Kidney capillary endothelial cell (primary cell): ENCODE measurements at regions not wholly inside any gene's neighbourhood (a gene's known extent, or its start where the extent isn't known, plus 50 kb on each side); places are given as distances from the start of the nearest gene placed in this dataset.
A peak's percentile ranks its signal among the peaks of the same experiment; 100 is the strongest.

Experiments
- DNase-seq: peaks from one replicate; pipeline ENCODE4 v3.0.0-alpha.2; 2018; ENCODE audit warnings: low spot score

- DNase-seq = no peak
Measured at GRCh38 chr14:40523123-40523522, 1083.6 kb upstream of the LRFN5 start.

DNA sequence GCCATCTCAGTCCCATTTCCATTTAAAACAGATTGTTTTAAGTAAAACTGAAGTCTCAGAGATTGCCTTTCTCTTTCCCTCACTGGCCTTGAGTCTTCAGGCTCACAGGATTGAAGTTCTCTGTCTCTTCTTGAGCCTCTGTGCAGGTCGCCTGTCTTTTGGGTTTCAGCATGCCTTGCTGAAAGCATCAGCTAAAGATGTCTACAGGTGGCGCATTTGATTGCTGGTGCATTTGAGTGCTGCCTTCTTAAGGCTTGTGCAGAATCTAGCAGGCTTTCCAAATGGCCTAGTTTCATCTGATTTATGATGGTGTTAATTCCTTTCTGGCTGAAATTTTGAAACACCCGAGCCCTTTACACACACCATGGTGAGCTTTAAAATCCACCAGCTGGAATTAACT lies 1062.2 kb upstream of the FBXO33 start:
- no peak for DNase-seq

GRCh38 chr14:40487824-40488223 lies 1055.6 kb upstream of the FBXO33 start:
- no peak for DNase-seq

- DNase-seq = no peak
Measured at GRCh38 chr14:40485688-40486087, 1053.5 kb upstream of the FBXO33 start.

DNA sequence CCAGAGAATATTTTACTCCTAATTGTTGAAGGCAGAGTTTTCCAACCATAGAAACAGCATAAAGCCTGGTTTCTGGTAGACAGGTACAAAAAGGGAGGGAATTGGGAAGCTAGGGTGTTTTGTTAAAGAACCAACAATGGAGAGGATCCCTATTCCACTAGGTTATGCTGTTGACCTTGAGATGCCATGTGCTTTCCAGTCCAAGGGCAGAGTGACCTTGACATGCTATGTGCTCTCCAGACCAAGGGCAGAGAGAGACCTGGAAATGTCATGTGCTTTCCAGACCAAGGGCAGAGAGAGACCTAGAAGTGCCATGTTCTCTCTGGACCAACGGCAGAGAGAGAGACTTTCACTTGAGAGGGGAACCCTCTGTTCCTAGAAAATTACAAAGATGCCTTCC lies 1043.8 kb upstream of the FBXO33 start:
- no peak for DNase-seq

DNA sequence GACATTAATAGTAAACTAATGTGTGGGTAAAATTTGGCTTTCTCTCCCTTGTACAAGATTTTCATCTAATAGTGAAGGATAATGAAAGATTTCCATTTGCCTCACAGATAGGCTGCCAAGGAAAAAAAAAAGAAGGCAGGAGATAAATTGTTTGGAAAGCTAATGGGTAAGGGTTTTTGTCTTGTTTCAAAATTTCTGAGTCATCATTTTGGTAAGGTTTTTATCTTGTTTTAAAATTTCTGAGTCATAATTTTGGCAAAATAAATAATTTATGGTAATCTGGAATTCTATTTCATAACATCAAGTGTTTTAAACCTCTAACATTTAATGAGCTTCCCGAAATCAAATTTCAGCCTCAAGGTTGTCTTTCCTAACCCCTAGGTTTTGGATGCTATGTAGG lies 1035.7 kb upstream of the FBXO33 start:
- no peak for DNase-seq

GRCh38 chr14:40464531-40464930 lies 1032.3 kb upstream of the FBXO33 start:
- DNase-seq = no peak

DNA sequence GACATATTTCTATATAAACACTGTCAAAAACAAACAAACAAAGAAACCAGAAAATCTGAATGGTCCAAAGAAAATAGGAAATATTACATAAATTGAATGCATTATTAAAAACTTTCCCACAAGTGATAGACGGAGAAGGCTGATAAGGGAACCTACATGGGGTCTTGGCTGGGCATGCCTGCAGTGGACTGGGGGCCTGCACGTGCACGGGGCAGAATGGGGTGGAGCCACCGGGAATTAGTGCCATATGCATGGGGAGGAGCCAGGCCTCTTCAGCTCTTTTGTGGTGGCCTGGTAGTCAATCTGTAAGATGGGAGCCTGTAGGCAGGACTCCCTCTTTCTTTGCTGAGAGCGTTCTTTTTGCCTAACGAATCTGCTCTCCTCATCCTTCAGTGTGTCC lies 1031.7 kb upstream of the FBXO33 start:
- no peak for DNase-seq

- no peak for DNase-seq
Measured at GRCh38 chr14:40452674-40453073, 1020.4 kb upstream of the FBXO33 start.

- no peak for DNase-seq
Measured at GRCh38 chr14:40447017-40447416, 1014.8 kb upstream of the FBXO33 start.

- DNase-seq = no peak
Measured at GRCh38 chr14:40445020-40445419, 1012.8 kb upstream of the FBXO33 start.

DNA sequence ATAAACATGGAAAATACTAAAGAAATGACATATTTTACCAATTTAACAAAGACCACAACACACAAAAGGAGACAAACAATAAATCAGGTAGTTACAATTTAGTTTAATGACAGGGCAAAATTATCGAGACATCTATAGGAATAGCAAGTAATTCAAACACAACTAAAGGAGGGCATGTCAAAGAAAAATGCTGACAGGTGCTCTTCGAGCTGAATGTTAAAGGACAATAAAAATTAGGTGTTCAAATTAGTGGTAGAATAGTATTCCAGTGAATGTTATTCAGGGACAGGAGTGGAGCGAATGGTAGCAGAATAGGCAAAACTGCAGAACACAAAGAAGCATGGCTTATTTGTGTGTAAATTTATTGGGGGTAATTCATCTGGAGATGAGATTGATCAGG lies 1004.3 kb upstream of the FBXO33 start:
- no peak for DNase-seq

DNA sequence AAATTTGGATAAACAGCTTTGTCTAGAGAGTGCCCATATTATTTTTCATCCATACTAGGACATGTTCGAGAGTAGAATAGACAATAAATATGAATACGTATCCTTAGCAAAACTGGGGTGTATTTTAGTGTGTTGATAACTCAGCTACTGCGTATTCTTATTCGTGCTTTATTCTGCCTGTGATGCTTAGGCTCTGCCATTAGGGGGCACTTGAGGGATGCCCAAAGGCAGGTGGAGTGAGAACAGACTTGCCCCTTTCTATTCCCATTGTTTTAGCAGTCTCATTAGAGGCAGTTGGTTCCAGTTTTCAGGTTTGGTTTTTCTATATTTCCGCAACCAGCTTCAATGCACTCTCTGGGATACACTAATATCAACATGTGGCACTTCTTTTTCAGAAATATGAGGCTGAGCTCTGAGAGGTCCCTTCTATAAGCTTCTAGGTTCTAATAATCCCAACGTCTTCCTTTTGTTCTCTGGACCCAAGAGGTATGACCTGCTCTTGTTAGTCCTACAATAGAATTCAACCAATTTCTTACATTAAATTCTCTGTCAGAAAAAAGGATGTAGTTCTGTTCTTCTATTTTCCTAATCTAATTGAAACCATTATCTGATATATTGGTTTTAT lies 985.7 kb upstream of the FBXO33 start:
- DNase-seq = peak; percentile 47

DNA sequence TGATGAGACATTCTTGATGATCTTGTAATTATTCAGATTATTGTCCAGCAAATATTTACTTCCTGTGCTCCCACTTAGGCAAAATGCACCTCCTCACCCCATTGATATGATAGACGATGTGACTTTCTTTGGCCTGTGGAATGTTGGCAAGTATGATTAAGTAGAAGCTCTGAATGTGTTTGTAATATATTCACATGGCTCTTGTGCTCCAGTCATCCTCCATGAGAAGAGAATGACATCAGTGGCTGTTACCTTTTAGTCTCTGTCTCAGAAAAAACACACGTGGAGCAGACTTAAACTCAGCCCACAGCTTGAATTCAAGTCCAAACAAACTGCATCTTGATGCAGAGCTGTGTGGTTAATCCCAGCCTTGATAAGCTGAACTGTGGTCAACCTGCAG lies 984.3 kb upstream of the FBXO33 start:
- no peak for DNase-seq

DNA sequence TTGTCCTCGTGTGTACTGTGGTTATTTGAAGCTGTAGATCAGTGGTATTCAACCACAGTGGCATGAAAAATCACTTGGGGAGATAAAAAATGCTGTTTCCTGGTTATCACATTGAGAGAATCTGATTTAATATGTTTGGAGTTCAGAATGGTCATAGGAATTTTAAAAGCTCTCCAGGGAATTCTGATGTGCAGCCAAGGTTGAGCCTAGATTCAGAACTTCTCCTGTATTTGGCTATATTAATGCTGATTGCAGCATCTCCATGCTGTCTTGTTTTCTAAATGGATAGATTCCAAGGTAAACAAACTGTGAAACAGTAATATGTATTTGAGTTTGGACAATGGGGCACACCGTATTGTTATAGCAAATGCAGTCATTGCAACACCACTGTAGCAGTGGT lies 982.2 kb upstream of the FBXO33 start:
- no peak for DNase-seq

DNA sequence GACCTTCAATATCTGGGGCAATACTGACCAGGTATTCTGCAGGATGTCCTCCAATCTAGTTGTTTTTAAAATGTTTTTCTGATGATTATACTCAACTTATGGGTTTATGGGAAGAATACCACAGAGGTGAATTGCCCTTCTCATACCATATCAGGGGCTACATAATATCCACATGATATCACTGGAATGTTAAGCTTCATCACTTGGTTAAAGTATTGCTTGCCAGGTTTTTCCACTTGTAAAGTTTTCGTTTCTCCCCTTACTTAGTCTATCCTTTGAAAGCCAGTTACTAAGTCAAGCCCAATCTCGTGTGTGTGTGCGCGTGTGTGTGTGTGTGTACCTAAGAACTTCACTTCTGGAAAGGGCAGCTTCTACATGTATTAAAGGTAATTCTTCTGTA lies 980.9 kb upstream of the FBXO33 start:
- DNase-seq = no peak

DNA sequence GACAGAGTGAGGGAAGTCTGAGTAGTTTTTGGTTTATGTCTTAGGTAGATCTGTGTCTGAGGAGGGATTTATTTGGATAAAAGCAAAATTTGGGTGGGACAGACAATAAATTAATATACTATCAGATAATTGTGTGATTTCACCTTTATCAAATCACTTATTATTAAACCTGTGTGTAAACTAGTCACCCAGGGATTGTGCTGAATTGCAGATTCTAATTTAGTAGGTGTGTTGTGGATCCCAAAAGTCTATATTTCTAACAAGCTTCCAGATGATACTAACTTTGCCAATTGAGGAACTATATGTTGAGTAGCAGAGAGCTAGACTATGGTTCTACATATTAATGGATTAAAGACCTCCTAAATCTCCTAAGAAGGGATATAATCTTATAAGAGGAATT lies 978.5 kb upstream of the FBXO33 start:
- no peak for DNase-seq

GRCh38 chr14:40402957-40403356 lies 970.7 kb upstream of the FBXO33 start:
- DNase-seq = no peak

- no peak for DNase-seq
Measured at GRCh38 chr14:40398981-40399380, 966.7 kb upstream of the FBXO33 start.

GRCh38 chr14:40394634-40395340 lies 962.6 kb upstream of the FBXO33 start:
- no peak for DNase-seq

GRCh38 chr14:40393143-40393542 lies 960.9 kb upstream of the FBXO33 start:
- no peak for DNase-seq

GRCh38 chr14:40386433-40386832 lies 954.2 kb upstream of the FBXO33 start:
- no peak for DNase-seq

GRCh38 chr14:40374221-40374620 lies 942.0 kb upstream of the FBXO33 start:
- DNase-seq = no peak

DNA sequence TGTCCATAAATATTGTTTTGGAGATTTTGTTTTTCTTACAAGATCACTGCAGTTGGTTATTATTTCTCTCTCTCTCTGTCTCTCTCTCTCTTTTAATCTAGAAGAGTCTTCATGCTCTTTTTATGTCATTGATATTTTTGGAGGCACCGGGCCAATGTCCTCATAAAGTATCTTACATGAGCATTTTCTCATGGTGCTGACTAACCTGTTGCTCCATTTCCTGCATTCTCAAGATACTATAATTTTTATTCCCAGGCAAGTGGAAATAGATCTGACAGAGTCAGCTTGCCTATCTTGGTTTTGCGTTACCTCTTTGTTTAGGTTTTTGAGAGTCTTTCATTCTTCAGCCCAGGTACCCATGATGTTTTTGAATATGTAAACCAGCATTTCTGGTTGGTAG lies 938.8 kb upstream of the FBXO33 start:
- no peak for DNase-seq
